Mesothelial cell of epicardium (in vitro differentiated cells): ENCODE measurements at regions not wholly inside any gene's neighbourhood (a gene's known extent, or its start where the extent isn't known, plus 50 kb on each side); places are given as distances from the start of the nearest gene placed in this dataset.
"Not testable (repeated sequence)": the region's sequence is repeated elsewhere in the genome, so short reads cannot be mapped to it uniquely, and the experiment has no call there.

Experiments
- DNase-seq, 2 experiments: peaks; one replicate each; pipeline ENCODE4 v3.0.0; 2021; ENCODE audit warnings: low spot score in 2 of 2; ENCODE audit not compliant: unreplicated experiment in 2 of 2
- H3K27ac Mint-ChIP-seq: 2 replicates; pipeline ENCODE4 v1.8.0; 2021; ENCODE audit warnings: mixed read lengths
- H3K27me3 Mint-ChIP-seq: 2 replicates; pipeline ENCODE4 v1.8.0; 2021; ENCODE audit warnings: low read depth, mixed read lengths
- H3K36me3 Mint-ChIP-seq: 2 replicates; pipeline ENCODE4 v1.8.0; 2021; ENCODE audit warnings: mixed read lengths
- H3K4me1 Mint-ChIP-seq: 2 replicates; pipeline ENCODE4 v1.8.0; 2021; ENCODE audit warnings: mixed read lengths
- H3K4me3 Mint-ChIP-seq: 2 replicates; pipeline ENCODE4 v1.8.0; 2021; ENCODE audit warnings: mild to moderate bottlenecking, moderate library complexity, mixed read lengths
- H3K9me3 Mint-ChIP-seq: 2 replicates; pipeline ENCODE4 v1.8.0; 2021; ENCODE audit warnings: mixed read lengths
- CTCF ChIP-seq: fragments of 200-600 bp; sonication (generic); IDR thresholded peaks from one replicate; pipeline ENCODE4 v1.5.0; 2021; ENCODE audit warnings: antibody characterized with exemption; ENCODE audit not compliant: unreplicated experiment

DNA sequence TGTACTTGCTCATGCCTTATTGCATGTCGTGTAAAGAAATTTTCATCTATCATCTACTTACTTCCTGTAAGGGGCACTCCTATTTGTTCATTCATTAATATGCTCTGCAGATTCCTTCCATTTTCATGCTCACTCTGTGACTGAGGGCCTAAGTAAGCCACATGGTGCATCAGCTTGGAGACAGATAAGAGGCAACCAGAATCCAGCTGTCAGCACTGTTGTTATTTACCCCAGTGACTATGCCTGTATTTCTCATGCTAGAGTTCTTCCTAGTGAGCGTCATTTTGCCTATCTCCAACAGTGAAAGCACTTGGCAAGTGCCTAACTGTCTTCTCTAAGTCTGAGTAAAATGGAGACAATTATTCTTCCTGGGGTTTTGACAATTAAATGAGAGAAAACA, 124.8 kb upstream of the ABI3BP start:
- no peak for TF ChIP-seq CTCF
- no peak for DNase-seq
- Mint-ChIP-seq H3K27me3 (peaks cover 14% of the 10 kb centered on the region), H3K9me3 (peaks cover 3% of the 10 kb centered on the region), H3K36me3 (no peaks in the 10 kb centered on the region), H3K27ac (no peak overlapping the region), H3K4me3 (no peak overlapping the region), H3K4me1 (no peaks in the 10 kb centered on the region)

DNA sequence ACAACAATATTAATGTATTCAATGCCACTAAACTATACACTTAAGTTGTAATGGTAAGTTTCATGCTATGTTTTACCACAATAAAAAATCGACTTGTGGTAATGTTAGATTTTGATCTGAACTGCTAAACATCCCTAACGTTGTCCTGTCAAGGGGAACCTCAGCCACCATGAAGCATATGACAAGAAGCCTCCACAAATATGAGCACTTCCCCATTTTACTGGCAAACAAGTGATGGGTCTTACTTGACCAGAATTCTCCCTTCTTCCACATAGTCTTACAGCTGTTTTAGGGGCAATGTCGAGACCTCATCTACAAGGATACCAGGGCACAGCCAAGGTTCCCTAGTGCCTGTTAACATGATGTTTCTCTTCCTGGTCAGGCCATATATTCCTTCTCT, 124.2 kb upstream of the ABI3BP start:
- no peak for DNase-seq
- H3K9me3 Mint-ChIP-seq, result peaks cover 3% of the 10 kb centered on the region
- H3K27me3 Mint-ChIP-seq, result peaks cover 14% of the 10 kb centered on the region
- no peak overlapping the region for H3K4me3 Mint-ChIP-seq
- no peak for TF ChIP-seq CTCF
- no peaks in the 10 kb centered on the region for H3K36me3 Mint-ChIP-seq
- no peak overlapping the region for H3K27ac Mint-ChIP-seq
- H3K4me1 Mint-ChIP-seq, result no peaks in the 10 kb centered on the region

DNA sequence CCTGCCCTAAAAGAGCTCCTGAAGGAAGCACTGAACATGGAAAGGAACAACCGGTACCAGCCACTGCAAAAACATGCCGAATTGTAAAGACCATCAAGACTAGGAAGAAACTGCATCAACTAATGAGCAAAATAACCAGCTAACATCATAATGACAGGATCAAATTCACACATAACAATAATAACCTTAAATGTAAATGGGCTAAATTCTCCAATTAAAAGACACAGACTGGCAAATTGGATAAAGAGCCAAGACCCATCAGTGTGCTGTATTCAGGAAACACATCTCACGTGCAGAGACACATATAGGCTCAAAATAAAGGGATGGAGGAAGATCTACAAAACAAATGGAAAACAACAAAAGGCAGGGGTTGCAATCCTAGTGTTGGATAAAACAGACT, 117.1 kb upstream of the ABI3BP start:
- not testable (repeated sequence) for H3K4me1 Mint-ChIP-seq, H3K4me3 Mint-ChIP-seq, H3K36me3 Mint-ChIP-seq, H3K27me3 Mint-ChIP-seq, DNase-seq, H3K27ac Mint-ChIP-seq
- H3K9me3 Mint-ChIP-seq, result peaks cover 40% of the 10 kb centered on the region

DNA sequence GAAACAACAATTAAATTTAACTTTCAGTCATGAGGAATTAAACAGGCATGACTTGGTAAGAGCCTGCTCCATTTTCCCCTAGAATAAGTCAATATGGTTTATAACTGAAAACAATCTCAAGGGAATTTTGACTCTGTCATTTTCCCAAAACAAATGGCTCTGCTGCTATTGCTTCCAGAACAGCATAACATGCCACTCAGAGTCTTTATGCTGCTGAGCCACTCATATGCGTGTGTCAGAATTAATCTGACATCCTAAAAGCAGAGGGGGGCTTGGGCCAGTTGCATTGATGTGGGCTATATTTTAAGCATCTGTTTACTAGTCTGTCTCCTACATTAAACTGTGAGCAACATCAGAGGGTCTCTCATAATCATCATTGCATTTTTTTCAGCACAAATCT, 111.1 kb upstream of the ABI3BP start:
- Mint-ChIP-seq H3K4me1 (no peaks in the 10 kb centered on the region), H3K9me3 (peaks cover 19% of the 10 kb centered on the region), H3K36me3 (no peaks in the 10 kb centered on the region), H3K27me3 (peaks cover 11% of the 10 kb centered on the region), H3K27ac (no peak overlapping the region), H3K4me3 (no peak overlapping the region)
- no peak for DNase-seq
- no peak for TF ChIP-seq CTCF

DNA sequence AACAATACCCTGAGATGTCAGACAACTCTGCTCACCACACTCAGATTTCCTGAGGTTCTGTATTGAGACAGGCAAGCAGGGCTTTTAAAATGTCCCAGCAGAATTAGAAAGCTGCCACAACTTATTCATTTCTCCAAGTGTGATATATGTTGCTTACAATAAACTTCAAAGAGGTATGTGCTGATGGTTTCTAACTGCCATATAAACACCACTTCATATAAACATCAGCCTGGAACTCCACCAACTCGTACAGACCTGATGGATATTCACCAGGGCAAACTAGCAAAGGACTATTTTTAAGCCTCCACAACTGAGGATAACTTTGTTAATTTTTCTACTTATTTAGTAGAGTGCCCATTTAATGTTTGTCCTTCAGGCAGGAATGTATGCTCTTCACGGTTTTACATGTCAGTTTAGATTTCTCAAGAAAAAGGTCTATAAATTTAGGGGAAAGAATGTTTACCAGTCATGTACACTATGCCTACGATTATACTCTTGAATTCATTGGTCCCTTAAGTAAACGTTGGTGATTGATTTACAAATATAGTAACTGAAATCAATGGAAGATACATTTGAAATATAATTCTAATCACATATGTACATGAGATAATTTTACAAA, 109.6 kb upstream of the ABI3BP start:
- peaks cover 13% of the 10 kb centered on the region for H3K9me3 Mint-ChIP-seq
- no peak for DNase-seq
- no peak for TF ChIP-seq CTCF
- H3K27ac Mint-ChIP-seq, result no peak overlapping the region
- no peaks in the 10 kb centered on the region for H3K36me3 Mint-ChIP-seq
- no peak overlapping the region for H3K4me3 Mint-ChIP-seq
- H3K27me3 Mint-ChIP-seq, result peaks cover 15% of the 10 kb centered on the region
- no peaks in the 10 kb centered on the region for H3K4me1 Mint-ChIP-seq

DNA sequence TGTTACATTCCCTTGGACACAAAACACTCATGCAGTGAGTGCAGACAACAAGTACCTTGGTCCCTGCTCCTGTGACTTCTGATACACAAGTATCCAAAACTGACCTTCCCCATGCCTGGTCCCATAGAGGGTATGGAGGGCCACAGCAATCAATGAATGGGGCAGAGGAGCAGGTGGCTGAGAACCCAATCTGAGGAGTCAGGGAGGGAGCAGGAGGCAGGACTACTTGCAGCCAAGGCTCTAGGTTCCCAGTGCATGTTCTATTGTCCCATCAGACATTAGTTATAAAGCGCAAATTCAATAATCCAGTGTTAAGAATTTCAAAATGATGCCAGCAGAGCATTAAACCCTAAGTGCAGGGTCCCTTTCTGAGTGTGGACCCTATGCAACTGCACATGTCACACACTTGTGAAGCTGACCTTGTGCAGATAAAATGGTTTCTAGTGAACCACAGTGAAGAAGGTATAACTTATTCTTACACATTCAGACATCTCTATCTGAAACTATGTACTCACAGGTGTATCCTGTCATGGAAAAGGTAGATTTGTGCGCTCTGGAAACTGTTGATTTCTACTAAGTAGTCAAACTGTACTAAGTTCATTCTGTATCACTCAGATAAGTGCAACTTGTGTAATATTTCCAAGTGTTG, 107.3 kb upstream of the ABI3BP start:
- H3K9me3 Mint-ChIP-seq, result no peaks in the 10 kb centered on the region
- TF ChIP-seq CTCF, result no peak
- no peak overlapping the region for H3K27ac Mint-ChIP-seq
- no peak for DNase-seq
- no peak overlapping the region for H3K4me3 Mint-ChIP-seq
- peaks cover 15% of the 10 kb centered on the region for H3K27me3 Mint-ChIP-seq
- no peaks in the 10 kb centered on the region for H3K36me3 Mint-ChIP-seq
- H3K4me1 Mint-ChIP-seq, result peaks cover 2% of the 10 kb centered on the region
